CD4-positive, alpha-beta T cell (primary cell): ENCODE measurements at regions not wholly inside any gene's neighbourhood (a gene's known extent, or its start where the extent isn't known, plus 50 kb on each side); places are given as distances from the start of the nearest gene placed in this dataset.

Source experiments
- ATAC-seq: fragments of 200-7000 bp; cut with Tn5 transposase; one replicate; pipeline ENCODE4 v1.10.0; 2022; ENCODE audit warnings: mild to moderate bottlenecking; ENCODE audit not compliant: poor library complexity
- CTCF ChIA-PET: fragments of 350-600 bp; sonication (Branson Sonifier 250); formaldehyde crosslinking; loops from one replicate; lab custom pipeline; 2021; ENCODE audit warnings: antibody characterized with exemption, inconsistent platforms; lab: Charles Lee
- POLR2A ChIA-PET: fragments of 350-600 bp; sonication (Branson Sonifier 250); formaldehyde crosslinking; loops from one replicate; lab custom pipeline; 2021; ENCODE audit warnings: antibody characterized with exemption, inconsistent platforms; lab: Charles Lee
- DNase-seq, 14 experiments: peaks; one replicate each; pipeline ENCODE4 v3.0.0-alpha.2; 2013 to 2020; ENCODE audit warnings: mixed read lengths in 2 of 14
- H3K27ac ChIP-seq, 2 donors: one replicate each; pipeline versions ENCODE4 v1.5.1 to v1.7.0; 2013; ENCODE audit warnings: low read length in 2 of 2, low read depth in 1 of 2, mild to moderate bottlenecking in 1 of 2
- H3K27me3 ChIP-seq, 2 experiments: 1 replicate in 1 of 2; 2 replicates in 1 of 2; pipeline versions ENCODE4 v1.6.1 to v1.7.0; 2013; ENCODE audit warnings: low read length in 2 of 2, control low read depth in 1 of 2, mild to moderate bottlenecking in 1 of 2, moderate library complexity in 1 of 2; ENCODE audit not compliant: insufficient read depth in 2 of 2, control insufficient read depth in 1 of 2
- H3K36me3 ChIP-seq: one replicate; pipeline ENCODE4 v1.6.1; 2013; ENCODE audit warnings: low read length, control low read depth; ENCODE audit not compliant: insufficient read depth
- H3K4me1 ChIP-seq: one replicate; pipeline ENCODE4 v1.6.1; 2013; ENCODE audit warnings: low read length, control low read depth; ENCODE audit not compliant: insufficient read depth
- H3K4me3 ChIP-seq: one replicate; pipeline ENCODE4 v1.5.1; 2013; ENCODE audit warnings: mild to moderate bottlenecking, low read length, moderate library complexity
- H3K9me3 ChIP-seq, 2 experiments: 1 replicate in 1 of 2; 2 replicates in 1 of 2; pipeline versions ENCODE4 v1.6.1 to v1.7.0; 2013; ENCODE audit warnings: low read length in 2 of 2, mild to moderate bottlenecking in 2 of 2, control low read depth in 1 of 2, moderate library complexity in 1 of 2; ENCODE audit not compliant: control insufficient read depth in 1 of 2, insufficient read depth in 1 of 2
- H3K27ac Mint-ChIP-seq: one replicate; pipeline ENCODE4 v1.8.0; 2020; ENCODE audit warnings: mixed read lengths
- H3K27me3 Mint-ChIP-seq: one replicate; pipeline ENCODE4 v1.8.0; 2021; ENCODE audit warnings: mixed read lengths
- H3K36me3 Mint-ChIP-seq: one replicate; pipeline ENCODE4 v1.8.0; 2021; ENCODE audit warnings: low read depth, mixed read lengths
- H3K4me1 Mint-ChIP-seq: one replicate; pipeline ENCODE4 v1.8.0; 2021; ENCODE audit warnings: low read depth, mixed read lengths
- H3K4me3 Mint-ChIP-seq: one replicate; pipeline ENCODE4 v1.8.0; 2020; ENCODE audit warnings: mild to moderate bottlenecking, mixed read lengths
- H3K9me3 Mint-ChIP-seq: one replicate; pipeline ENCODE4 v1.8.0; 2020; ENCODE audit warnings: mixed read lengths
- CTCF ChIP-seq: fragments of 200-600 bp; IDR thresholded peaks from one replicate; pipeline ENCODE4 v1.8.0; 2022; ENCODE audit warnings: antibody characterized with exemption, mild to moderate bottlenecking
- intact Hi-C, 2 experiments: fragments of 100-400 bp; cut with DNase I in 1 of 2; cut with micrococcal nuclease in 1 of 2; formaldehyde crosslinking; loops; one replicate each; pipeline versions ENCODE4 v1.15.1 to v1.9.0; 2023 to 2025; cut with DNase I, micrococcal nuclease

GRCh38 chr5:62084391-62084790, 221.6 kb upstream of the KIF2A start:
- no peak overlapping the region for H3K27ac Mint-ChIP-seq
- Histone ChIP-seq H3K27me3 (no peaks in the 10 kb centered on the region), H3K4me3 (no peak overlapping the region), H3K9me3 (no peaks in the 10 kb centered on the region), H3K27ac (no peak overlapping the region), H3K4me1 (no peaks in the 10 kb centered on the region), H3K36me3 (no peaks in the 10 kb centered on the region)
- ATAC-seq, result no peak
- no peak for TF ChIP-seq CTCF
- no peaks in the 10 kb centered on the region for H3K27me3 Mint-ChIP-seq
- no peaks in the 10 kb centered on the region for H3K4me1 Mint-ChIP-seq
- H3K36me3 Mint-ChIP-seq, result no peaks in the 10 kb centered on the region
- no peaks in the 10 kb centered on the region for H3K9me3 Mint-ChIP-seq
- no peak overlapping the region for H3K4me3 Mint-ChIP-seq
- POLR2A ChIA-PET, result no interaction called here
- intact Hi-C loops, result no loop called here
- CTCF ChIA-PET, result no interaction called here
- DNase-seq, result no peak

DNA sequence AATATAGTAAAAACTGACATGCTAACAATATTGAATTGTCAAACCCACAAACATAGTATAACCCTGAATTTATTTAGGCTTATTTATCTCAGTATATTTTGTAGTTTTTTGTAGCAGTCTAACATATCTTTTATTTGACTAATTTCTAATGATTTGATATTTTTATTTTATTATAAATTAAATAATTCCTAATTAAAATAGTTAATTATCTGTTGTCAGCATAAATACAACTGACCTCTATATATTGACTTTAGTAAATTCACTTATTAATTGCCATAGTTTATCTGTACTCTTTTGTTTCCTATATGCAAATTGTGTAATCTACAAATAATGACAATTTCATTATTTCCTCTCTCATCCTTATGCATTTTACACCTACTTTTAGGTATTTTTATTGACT, 215.1 kb upstream of the KIF2A start:
- peaks cover 0 to 5% of the 10 kb centered on the region in 2 experiments for H3K27me3 ChIP-seq
- no peak overlapping the region for H3K27ac ChIP-seq
- Mint-ChIP-seq H3K9me3 (no peaks in the 10 kb centered on the region), H3K27ac (no peak overlapping the region), H3K4me1 (peaks cover 12% of the 10 kb centered on the region), H3K4me3 (no peak overlapping the region), H3K36me3 (no peaks in the 10 kb centered on the region), H3K27me3 (peaks cover 4% of the 10 kb centered on the region)
- intact Hi-C loops, result no loop called here
- no peak for TF ChIP-seq CTCF
- CTCF ChIA-PET, result no interaction called here
- ATAC-seq, result no peak
- no peaks in the 10 kb centered on the region for H3K4me1 ChIP-seq
- no peak overlapping the region for H3K4me3 ChIP-seq
- POLR2A ChIA-PET, result no interaction called here
- no peak for DNase-seq
- no peaks in the 10 kb centered on the region for H3K36me3 ChIP-seq
- no peaks in the 10 kb centered on the region for H3K9me3 ChIP-seq

- POLR2A ChIA-PET, result no interaction called here
- no peak for TF ChIP-seq CTCF
- Histone ChIP-seq H3K27me3 (peaks cover 0 to 5% of the 10 kb centered on the region in 2 experiments), H3K4me3 (no peak overlapping the region), H3K4me1 (no peaks in the 10 kb centered on the region), H3K36me3 (no peaks in the 10 kb centered on the region), H3K27ac (no peak overlapping the region), H3K9me3 (no peaks in the 10 kb centered on the region)
- intact Hi-C loops, result no loop called here
- Mint-ChIP-seq H3K9me3 (no peaks in the 10 kb centered on the region), H3K4me1 (peaks cover 12% of the 10 kb centered on the region), H3K36me3 (no peaks in the 10 kb centered on the region), H3K27me3 (peaks cover 11% of the 10 kb centered on the region), H3K27ac (no peak overlapping the region), H3K4me3 (no peak overlapping the region)
- no peak for DNase-seq
- CTCF ChIA-PET, result no interaction called here
- ATAC-seq, result no peak
Measured at GRCh38 chr5:62093411-62093810, 212.6 kb upstream of the KIF2A start.
